Kidney epithelial cell (primary cell): ENCODE measurements at regions not wholly inside any gene's neighbourhood (a gene's known extent, or its start where the extent isn't known, plus 50 kb on each side); places are given as distances from the start of the nearest gene placed in this dataset.

Source experiments
- DNase-seq: peaks from one replicate; pipeline ENCODE4 v3.0.0-alpha.2; 2010; ENCODE audit warnings: low read depth
- H3K27me3 ChIP-seq: 2 replicates; pipeline ENCODE4 v1.6.0; 2011; ENCODE audit warnings: low read length; ENCODE audit not compliant: control insufficient read depth, insufficient read depth
- H3K36me3 ChIP-seq: 2 replicates; pipeline ENCODE4 v1.5.1; 2011; ENCODE audit warnings: low read length; ENCODE audit not compliant: control insufficient read depth, insufficient read depth
- H3K4me3 ChIP-seq: 2 replicates; pipeline ENCODE4 v1.5.1; 2011; ENCODE audit warnings: low read depth, mild to moderate bottlenecking, control low read depth, low read length
- CTCF ChIP-seq: IDR thresholded peaks from 2 replicates; pipeline ENCODE4 v1.5.1; 2011; ENCODE audit warnings: mild to moderate bottlenecking, moderate library complexity, low read length, control low read depth, inconsistent platforms; ENCODE audit not compliant: insufficient read depth, poor library complexity, severe bottlenecking

- no peak for TF ChIP-seq CTCF
- DNase-seq, result no peak
- H3K27me3 ChIP-seq, result no peaks in the 10 kb centered on the region
- no peak overlapping the region for H3K4me3 ChIP-seq
- no peaks in the 10 kb centered on the region for H3K36me3 ChIP-seq
These were observed 720.3 kb downstream of the UQCRFS1 start for GRCh38 chr19:28492621-28493020.

GRCh38 chr19:28492201-28492600 lies 720.8 kb downstream of the UQCRFS1 start:
- Histone ChIP-seq H3K36me3 (no peaks in the 10 kb centered on the region), H3K4me3 (no peak overlapping the region), H3K27me3 (no peaks in the 10 kb centered on the region)
- DNase-seq, result no peak
- TF ChIP-seq CTCF, result no peak

GRCh38 chr19:28489776-28490175 lies 723.2 kb downstream of the UQCRFS1 start:
- no peak for DNase-seq
- H3K4me3 ChIP-seq, result no peak overlapping the region

GRCh38 chr19:28489126-28489660 lies 723.8 kb downstream of the UQCRFS1 start:
- H3K36me3 ChIP-seq, result no peaks in the 10 kb centered on the region
- no peak for DNase-seq
- no peak for TF ChIP-seq CTCF

More at GRCh38 chr19:28489776-28490175, 723.2 kb downstream of the UQCRFS1 start:
- no peak for TF ChIP-seq CTCF
- H3K36me3 ChIP-seq, result no peaks in the 10 kb centered on the region
- H3K27me3 ChIP-seq, result no peaks in the 10 kb centered on the region

GRCh38 chr19:28487999-28488398 lies 725.0 kb downstream of the UQCRFS1 start:
- TF ChIP-seq CTCF, result no peak
- DNase-seq, result no peak
- Histone ChIP-seq H3K4me3 (no peak overlapping the region), H3K27me3 (no peaks in the 10 kb centered on the region), H3K36me3 (no peaks in the 10 kb centered on the region)

More at GRCh38 chr19:28489126-28489660, 723.8 kb downstream of the UQCRFS1 start:
- no peaks in the 10 kb centered on the region for H3K27me3 ChIP-seq
- no peak overlapping the region for H3K4me3 ChIP-seq

- no peaks in the 10 kb centered on the region for H3K27me3 ChIP-seq
- H3K4me3 ChIP-seq, result no peak overlapping the region
- H3K36me3 ChIP-seq, result no peaks in the 10 kb centered on the region
- DNase-seq, result no peak
- TF ChIP-seq CTCF, result no peak
These were observed 726.0 kb downstream of the UQCRFS1 start for GRCh38 chr19:28486926-28487325.
